ENCODE measurements at regions not wholly inside any gene's neighbourhood (a gene's known extent, or its start where the extent isn't known, plus 50 kb on each side); places are given as distances from the start of the nearest gene placed in this dataset.
"Not testable (repeated sequence)": the region's sequence is repeated elsewhere in the genome, so short reads cannot be mapped to it uniquely, and the experiment has no call there.

GRCh38 chr4:114318309-114318708, 280.3 kb upstream of the UGT8 start:
- H3K4me3 ChIP-seq (ENCODE audit: low read length): no peak overlapping the region
- no peak for DNase-seq (ENCODE audit: low read depth, low spot score)

GRCh38 chr4:114320126-114320525, 278.5 kb upstream of the UGT8 start:
- H3K4me3 ChIP-seq (ENCODE audit: low read length): no peak overlapping the region
- no peak for DNase-seq (ENCODE audit: low read depth, low spot score)

- DNase-seq (ENCODE audit: low read depth, low spot score): no peak
- H3K4me3 ChIP-seq (ENCODE audit: low read length): no peak overlapping the region
These were observed 277.2 kb upstream of the UGT8 start for GRCh38 chr4:114321366-114321765.

- no peak overlapping the region for H3K4me3 ChIP-seq (ENCODE audit: low read length)
- DNase-seq (ENCODE audit: low read depth, low spot score): no peak
These were observed 274.8 kb upstream of the UGT8 start for GRCh38 chr4:114323841-114324240.

GRCh38 chr4:114326358-114326757, 272.2 kb upstream of the UGT8 start:
- no peak overlapping the region for H3K4me3 ChIP-seq (ENCODE audit: low read length)
- no peak for DNase-seq (ENCODE audit: low read depth, low spot score)

GRCh38 chr4:114332119-114332518, 266.5 kb upstream of the UGT8 start:
- no peak overlapping the region for H3K4me3 ChIP-seq (ENCODE audit: low read length)
- DNase-seq (ENCODE audit: low read depth, low spot score): no peak

GRCh38 chr4:114334363-114334762, 264.2 kb upstream of the UGT8 start:
- not testable (repeated sequence) for H3K4me3 ChIP-seq (ENCODE audit: low read length); DNase-seq (ENCODE audit: low read depth, low spot score)

- no peak overlapping the region for H3K4me3 ChIP-seq (ENCODE audit: low read length)
- DNase-seq (ENCODE audit: low read depth, low spot score): no peak
These were observed 263.7 kb upstream of the UGT8 start for GRCh38 chr4:114334884-114335330.

- no peak for DNase-seq (ENCODE audit: low read depth, low spot score)
- no peak overlapping the region for H3K4me3 ChIP-seq (ENCODE audit: low read length)
These were observed 263.3 kb upstream of the UGT8 start for GRCh38 chr4:114335339-114335738.

GRCh38 chr4:114343015-114343414, 255.6 kb upstream of the UGT8 start:
- H3K4me3 ChIP-seq (ENCODE audit: low read length): no peak overlapping the region
- no peak for DNase-seq (ENCODE audit: low read depth, low spot score)

- DNase-seq (ENCODE audit: low read depth, low spot score): no peak
These were observed 248.9 kb upstream of the UGT8 start for GRCh38 chr4:114349543-114350175.

GRCh38 chr4:114358901-114359300, 239.7 kb upstream of the UGT8 start:
- DNase-seq (ENCODE audit: low read depth, low spot score): no peak
- H3K4me3 ChIP-seq (ENCODE audit: low read length): no peak overlapping the region

More at GRCh38 chr4:114349543-114350175, 248.9 kb upstream of the UGT8 start:
- no peak overlapping the region for H3K4me3 ChIP-seq (ENCODE audit: low read length)

- no peak overlapping the region for H3K4me3 ChIP-seq (ENCODE audit: low read length)
- no peak for DNase-seq (ENCODE audit: low read depth, low spot score)
These were observed 237.4 kb upstream of the UGT8 start for GRCh38 chr4:114361249-114361648.

GRCh38 chr4:114364857-114365256, 233.8 kb upstream of the UGT8 start:
- no peak overlapping the region for H3K4me3 ChIP-seq (ENCODE audit: low read length)
- no peak for DNase-seq (ENCODE audit: low read depth, low spot score)

GRCh38 chr4:114365591-114365990, 233.0 kb upstream of the UGT8 start:
- no peak overlapping the region for H3K4me3 ChIP-seq (ENCODE audit: low read length)
- DNase-seq (ENCODE audit: low read depth, low spot score): no peak

- no peak overlapping the region for H3K4me3 ChIP-seq (ENCODE audit: low read length)
- no peak for DNase-seq (ENCODE audit: low read depth, low spot score)
These were observed 232.2 kb upstream of the UGT8 start for GRCh38 chr4:114366368-114366767.

GRCh38 chr4:114368751-114369150, 229.9 kb upstream of the UGT8 start:
- H3K4me3 ChIP-seq (ENCODE audit: low read length): no peak overlapping the region
- DNase-seq (ENCODE audit: low read depth, low spot score): no peak

- DNase-seq (ENCODE audit: low read depth, low spot score): no peak
- H3K4me3 ChIP-seq (ENCODE audit: low read length): no peak overlapping the region
These were observed 225.1 kb upstream of the UGT8 start for GRCh38 chr4:114373508-114373907.

- DNase-seq (ENCODE audit: low read depth, low spot score): no peak
- H3K4me3 ChIP-seq (ENCODE audit: low read length): no peak overlapping the region
These were observed 220.2 kb upstream of the UGT8 start for GRCh38 chr4:114378305-114378903.

GRCh38 chr4:114383067-114383466, 215.5 kb upstream of the UGT8 start:
- H3K4me3 ChIP-seq (ENCODE audit: low read length): no peak overlapping the region
- no peak for DNase-seq (ENCODE audit: low read depth, low spot score)

- no peak overlapping the region for H3K4me3 ChIP-seq (ENCODE audit: low read length)
- no peak for DNase-seq (ENCODE audit: low read depth, low spot score)
These were observed 214.9 kb upstream of the UGT8 start for GRCh38 chr4:114383721-114384120.

Measured in Jurkat, Clone E6-1 (cell line).